Right kidney (tissue), 1 donor: ENCODE measurements at regions not wholly inside any gene's neighbourhood (a gene's known extent, or its start where the extent isn't known, plus 50 kb on each side); places are given as distances from the start of the nearest gene placed in this dataset.
A peak's percentile ranks its signal among the peaks of the same experiment; 100 is the strongest.

ENCODE experiments used
- DNase-seq: peaks from one replicate; pipeline ENCODE4 v3.0.0-alpha.2; 2016

DNA sequence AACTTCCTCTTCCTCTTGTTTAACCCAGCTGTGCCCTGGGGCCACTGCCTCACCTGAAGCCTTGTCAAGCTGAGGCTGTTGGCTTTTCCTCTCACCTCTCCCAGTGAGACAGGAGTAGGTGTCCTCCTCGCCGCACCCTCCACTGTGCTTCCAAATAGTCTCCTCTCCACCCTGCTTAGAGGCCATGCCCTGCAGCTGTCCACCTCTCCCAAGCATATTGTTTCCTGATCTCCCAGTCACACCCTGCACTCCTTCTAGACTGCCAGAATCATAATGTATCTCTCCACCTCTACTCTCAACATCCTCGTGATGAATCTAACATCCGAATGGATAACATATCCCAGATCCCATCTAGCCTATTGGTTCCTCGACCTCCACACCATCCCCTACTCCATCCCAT lies 196.3 kb upstream of the GHITM start:
- DNase-seq: no peak

DNA sequence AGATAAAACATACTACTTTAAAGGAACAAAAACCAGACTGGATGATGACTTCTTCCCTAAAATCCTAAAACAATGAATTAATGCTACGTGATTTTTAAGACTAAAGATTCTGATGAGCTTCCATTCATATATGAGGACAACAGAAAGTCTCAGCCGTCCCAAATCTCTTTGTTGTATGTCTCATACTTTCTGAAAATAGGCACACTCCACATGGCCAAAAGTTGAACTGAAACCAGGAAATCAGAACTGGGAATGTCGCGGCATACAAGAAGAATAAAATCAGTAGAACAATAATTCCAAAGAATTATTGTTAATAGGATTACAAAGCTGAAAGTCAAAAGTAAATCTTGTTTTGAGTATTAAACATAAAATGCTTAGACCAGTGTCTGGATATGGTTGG lies 195.4 kb upstream of the GHITM start:
- DNase-seq: no peak

DNA sequence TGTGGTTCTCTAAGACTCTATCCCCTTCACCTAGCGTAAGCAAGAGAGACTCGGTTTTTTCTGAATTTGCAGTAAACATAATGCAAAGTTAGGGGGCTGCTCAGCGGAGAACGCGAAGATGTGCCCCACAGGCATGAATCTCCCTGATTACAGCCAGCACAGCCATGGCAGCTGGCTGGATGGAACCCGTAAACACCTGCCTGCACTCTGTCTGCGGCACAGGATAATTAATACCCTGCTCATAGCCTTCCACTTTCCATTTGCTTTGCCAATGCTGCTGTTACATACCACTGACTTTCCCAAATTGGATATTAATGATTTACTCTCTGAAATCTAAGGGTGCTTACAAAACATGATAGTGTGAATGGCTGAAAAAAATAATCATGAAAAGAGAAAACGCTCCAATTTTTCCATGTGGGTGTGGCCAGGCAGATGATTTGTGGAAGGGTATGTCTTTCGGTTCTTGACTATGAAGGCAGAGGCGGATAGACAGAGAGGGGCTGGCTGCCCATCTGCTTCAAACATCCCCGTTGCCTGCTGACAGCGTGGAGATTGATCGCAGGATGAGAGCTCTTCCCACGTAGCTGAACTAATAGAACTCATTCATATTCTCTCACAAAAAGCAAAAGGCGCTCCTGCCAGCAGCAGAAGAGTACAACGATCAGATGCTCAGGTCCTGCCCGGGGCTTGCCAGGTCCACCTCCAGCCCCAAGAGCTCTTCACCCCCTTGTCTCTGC lies 193.2 kb upstream of the GHITM start:
- no peak for DNase-seq

DNA sequence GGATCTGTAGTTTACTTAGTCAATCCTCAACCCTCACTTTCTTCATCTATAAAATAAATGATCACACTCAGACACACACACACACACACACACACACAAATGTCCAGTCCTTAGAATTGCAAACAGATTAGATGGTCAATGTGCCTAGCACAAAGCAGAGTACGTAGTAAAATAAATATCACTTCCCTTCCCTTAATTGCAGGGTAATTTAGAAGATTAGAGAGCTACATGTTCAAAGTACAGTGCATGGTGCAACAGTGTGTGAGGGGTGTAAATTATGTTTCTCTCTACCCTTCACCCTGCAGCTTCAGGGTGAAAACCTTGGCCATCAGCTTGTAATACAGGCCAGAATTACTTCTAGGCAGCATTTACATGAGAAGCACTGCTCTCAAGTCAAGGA lies 187.0 kb upstream of the GHITM start:
- DNase-seq: no peak

DNA sequence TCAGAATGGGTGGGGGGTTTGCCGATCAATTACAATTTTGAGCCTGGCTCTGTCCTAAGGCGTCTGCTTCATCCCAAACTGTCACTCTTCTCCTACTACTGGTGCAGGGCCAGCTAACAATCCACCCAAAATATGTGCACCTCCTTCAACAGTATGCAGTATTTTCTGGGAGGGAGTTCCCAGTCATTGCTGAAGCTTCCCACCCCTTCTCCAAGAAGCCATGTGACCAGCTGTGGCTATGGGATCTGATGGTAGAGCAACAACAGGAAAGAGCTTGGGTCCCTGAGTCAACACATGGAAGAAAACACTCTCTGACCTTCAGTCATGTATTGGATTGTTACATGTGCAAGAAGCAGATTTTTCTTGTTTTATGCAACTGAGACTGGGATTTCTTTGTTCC lies 185.7 kb upstream of the GHITM start:
- DNase-seq: no peak

DNA sequence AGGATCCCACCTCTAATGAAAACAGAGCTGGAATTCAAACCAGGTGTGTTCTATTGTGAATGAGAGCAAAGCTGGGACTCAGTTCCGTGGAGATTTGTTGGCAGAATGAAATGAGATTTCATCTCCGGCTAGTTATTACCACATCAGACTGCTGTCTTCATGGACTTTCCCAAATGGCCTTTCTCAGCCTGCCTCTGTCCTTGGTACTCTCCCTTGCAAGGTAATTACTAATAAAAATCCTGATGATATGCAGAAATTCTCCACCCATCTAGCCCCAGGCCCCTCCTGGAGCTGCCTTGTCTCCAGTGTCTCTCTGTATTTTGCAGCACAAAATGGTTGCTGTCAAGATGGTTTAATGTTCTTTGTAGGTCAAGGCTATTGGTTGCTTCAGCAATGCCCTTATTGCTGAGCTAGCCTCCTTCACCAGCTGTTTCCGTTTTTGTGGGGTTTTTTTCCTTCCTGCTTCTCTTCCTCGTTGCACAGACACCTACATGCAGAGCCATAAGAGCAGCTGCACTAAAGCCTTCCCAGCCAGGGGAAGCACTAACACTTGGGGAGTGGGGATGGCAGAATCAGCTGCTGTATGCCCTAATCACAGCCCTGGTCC lies 185.0 kb upstream of the GHITM start:
- DNase-seq: no peak

DNA sequence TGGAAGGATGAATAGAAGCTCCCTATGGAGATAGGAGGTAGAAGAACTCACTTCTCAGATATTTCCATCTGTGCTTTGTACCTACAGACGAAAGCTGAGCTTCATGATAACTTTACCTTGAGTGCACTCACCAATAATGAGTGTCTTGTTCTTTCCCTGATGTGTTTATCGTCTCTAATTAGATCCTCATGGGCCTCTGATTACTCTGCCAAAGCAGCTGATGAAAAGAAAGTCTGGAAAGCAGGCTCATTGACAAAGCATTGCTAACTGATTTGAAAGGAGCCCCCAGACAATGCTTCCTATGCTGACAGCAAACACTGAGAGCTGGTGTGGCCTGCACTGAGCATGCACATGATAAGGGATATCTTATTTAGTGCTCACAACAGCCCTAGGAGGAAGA lies 183.9 kb upstream of the GHITM start:
- no peak for DNase-seq

DNA sequence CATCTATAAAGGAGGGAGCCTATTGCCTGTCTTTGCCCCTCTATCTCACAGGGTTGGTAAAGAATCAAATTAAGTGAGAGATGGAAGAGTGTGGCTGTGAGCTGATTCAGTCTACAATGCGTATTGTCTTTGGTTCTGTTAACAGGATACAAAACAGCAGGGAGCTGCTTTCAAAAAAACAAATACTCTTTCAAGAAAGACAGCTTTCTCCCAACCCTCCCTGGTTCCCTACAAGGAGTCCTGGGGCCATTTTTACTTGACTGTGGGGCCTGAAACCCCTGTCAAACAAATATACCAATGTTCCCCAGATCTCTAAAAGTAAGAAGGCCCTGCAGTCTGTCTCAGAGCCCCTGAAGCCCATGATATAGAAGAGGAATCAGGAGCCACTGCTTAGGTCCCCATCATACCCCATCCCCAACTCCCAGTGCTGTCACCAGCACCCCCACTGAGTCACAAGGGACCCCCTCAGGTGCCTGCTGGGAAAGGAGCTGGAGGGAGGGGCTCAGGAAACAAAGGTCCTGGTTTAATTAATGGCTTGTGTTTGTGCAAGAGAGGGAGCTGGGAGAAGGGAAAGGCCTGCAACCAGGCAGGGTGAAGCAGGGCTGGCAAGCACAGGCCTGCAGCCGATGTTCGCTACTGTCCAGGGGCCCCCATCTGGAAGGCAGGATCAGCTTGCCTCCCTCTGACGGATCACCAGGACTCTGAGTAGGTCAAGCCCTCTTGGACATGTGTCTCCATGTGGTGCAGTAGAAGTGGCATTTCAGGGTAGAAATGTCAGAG lies 182.0 kb upstream of the GHITM start:
- DNase-seq: no peak

DNA sequence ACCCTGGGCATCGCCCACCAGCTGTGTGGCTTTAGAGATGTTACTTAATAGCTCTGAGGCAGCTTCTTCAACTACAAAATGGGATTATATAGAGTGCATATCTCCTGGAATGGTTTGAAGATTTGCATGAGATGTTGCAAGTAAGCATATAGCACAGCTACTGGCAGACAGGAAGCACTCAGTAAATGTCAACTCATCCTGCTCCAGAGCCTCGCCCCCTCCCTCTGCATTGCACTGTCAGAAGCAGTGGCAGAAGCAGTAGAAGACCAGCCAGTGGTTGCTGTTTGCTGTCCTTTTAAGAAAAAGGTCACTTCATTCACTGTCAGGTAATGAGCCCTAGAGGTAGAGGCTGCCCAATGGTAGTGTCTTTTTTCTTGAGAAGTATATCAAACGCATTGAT lies 180.0 kb upstream of the GHITM start:
- DNase-seq: no peak

DNA sequence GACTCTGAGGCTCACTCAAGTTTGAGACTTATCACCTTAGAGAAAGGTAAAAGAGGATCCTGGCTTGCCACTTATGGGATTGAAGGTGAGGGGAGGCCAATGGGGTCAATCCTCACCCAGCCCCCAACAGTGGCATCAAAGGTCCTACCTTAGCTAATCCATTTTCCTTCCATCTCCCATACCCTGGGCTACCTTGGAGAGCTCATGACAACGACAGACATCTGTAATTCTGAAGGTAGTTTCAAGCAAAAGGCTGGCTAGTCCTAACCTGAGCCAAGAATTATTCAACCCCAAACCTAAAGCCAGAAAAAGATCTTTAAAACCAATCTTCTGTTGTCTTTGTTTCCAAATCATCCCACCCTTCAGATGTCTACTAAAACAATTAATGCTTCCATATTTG lies 179.2 kb upstream of the GHITM start:
- DNase-seq: no peak

DNA sequence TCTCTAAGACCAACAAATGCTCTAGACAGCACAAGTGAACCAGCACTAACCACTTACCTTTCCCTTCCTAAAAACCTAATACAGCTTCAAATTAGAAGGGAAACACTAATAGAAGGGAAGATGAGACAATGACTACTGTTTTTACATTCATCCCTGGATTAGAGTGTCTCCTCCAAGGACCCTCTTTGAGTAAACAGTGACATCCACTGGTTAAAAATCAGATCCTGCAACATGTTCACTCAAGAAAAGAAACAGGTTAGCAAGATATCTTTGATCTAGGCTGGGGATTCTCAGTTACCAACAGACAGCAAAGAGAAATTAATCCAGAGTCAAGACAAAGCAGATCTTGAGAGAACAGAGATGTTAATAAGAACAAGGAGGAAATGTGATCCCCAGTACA lies 177.7 kb upstream of the GHITM start:
- no peak for DNase-seq

DNA sequence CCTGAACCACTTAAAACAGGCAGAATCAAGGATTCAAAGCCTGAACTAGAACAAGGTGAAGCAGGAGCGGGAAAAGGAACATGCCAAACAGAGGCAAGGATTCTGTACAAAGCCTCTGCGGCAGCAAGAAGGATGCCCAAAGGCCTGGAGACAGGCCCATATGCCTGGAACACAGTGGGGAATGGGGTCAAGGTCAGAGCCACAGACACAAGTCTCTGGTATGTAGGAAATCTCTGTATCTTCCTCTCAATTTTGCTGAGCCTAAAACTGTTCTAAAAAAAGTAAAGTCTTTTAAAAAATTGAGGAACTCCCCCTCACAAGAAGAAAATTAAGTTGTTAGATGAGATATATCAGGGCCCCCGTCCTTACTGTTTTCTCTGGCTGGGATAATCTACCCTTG lies 175.9 kb upstream of the GHITM start:
- DNase-seq: no peak

DNA sequence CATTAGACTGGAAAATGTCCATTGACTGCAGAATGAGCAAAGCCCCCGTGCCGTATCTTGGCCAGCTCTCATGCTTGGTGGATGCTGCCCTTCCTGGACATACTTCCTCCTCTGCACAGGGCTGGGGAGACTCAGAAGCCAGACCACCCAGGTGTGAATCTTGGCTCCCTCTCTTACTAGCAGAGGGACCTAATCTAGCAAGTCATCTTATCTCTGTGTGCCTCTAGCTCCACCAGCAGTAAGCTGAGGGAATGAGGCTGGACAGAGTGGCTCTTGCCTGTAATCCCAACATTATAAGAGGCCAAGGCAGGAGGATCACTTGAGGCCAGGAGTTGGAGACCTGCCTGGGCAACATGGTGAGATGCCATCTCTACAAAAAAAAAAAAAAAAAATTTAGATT lies 173.8 kb upstream of the GHITM start:
- no peak for DNase-seq

DNA sequence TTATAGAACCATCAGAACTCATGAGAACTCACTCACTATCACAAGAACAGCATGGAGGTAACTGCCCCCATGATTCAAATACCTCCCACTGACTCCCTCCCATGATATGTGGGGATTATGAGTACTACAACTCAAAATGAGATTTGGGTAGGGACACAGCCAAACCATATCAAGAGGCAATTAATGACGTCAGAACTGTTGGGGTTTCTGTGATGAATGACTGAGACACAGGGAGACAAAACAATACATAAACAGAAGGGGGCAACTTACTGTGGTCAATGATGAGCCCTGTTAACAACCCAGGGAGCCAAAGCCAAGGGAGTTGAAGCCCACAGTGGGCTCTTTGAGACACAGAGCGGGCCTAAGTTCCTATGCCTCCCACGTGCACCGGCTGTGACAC lies 171.3 kb upstream of the GHITM start:
- no peak for DNase-seq

DNA sequence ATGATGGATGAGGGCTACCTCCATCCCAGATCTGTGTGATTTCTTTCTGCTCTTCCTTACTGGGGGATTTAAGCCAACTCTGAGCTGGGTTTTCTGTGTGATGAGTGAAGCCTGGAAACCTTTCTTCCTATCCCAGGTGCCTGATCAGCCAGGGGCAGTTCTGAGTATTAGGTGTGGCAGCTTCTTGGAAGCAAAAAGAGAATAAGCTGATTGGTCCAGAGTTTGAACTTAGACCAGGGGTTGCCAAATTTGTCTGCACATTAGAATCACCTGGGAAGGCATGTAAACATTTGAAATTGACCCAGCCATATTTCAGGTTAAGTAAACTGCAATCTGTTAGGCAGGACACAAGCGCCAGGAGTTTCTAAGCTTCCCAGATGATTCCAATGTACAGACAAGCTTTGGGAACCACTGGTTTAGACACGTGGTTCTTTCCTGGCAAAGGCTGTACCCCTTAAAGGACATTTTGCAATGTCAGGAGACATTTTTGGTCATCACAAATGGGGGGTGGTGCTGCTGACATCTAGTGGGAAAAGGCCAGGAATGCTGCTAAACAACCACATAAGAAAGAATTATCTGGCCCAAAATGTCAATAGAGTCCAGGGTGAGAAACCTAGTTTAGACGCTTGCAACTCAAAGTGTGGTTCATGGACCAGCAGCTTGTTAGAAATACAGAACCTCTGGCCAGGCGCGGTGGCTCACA lies 160.5 kb upstream of the GHITM start:
- no peak for DNase-seq

DNA sequence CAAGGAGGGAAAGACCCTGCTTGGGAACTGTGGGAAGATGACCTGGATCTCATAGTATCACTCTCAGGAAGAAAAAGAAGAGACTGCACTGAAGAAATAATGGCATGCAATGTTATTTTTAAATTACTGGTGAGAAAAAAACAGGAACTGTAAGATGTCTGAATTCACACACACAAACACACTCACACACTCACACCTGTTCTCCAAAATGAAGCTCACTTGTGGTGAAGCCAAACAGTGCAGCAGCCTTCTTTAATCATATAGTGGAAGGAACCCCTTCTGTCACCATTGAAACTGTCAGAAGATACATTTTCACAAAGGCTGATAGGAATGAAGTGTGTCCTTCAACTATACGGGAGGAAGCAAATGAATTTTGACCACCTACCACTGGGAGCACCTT lies 156.5 kb upstream of the GHITM start:
- DNase-seq: no peak

DNA sequence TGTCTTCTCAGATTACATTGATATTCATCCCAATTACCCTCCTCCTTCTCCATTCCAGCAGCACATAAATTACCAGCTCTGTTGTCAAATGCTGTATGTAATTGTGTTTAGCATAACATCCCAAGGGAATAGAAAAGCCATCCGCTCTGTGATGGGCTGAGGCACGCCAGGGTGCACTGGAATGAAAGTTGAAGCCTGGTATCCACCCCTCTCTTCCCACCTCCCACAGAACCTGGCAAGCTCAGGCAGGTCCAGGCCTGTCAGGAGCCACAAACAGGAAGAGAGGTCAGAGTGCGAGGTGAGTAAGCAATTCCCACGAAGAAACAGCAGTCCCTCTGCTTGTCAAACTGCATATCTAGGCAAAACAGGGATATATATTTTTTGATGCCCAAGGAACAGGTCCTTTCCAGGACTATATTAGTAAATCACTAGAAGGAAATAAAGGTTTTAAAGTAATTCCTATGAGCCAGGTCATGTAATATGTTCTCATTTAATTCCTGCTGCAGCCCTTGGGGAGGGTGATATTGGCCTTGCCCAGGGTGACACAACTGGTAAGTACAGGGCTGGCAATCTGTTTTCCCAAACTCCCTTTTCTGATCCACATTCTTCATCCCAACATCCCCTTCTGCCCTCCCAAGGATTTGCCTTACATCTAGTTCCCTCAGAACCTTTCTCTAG lies 155.6 kb upstream of the GHITM start:
- peak; percentile 10 for DNase-seq

DNA sequence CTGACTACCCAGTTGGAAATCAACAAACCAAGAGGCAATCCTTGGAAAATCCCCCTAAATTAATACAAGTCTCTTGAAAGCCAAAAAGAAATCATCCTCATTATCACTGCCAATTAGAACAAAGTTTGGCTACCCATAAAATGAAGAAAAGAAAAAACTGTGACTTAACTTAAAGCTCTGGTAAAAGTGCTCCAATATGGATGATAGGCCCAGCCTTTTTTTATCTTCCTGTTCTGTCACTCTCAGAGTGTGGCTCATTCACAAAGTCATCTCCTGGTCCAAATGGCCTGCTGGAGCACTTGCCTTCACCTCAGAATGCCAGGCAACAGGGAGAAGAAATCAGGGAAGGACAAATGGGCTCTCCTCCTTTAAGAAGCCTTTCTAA lies 155.1 kb upstream of the GHITM start:
- no peak for DNase-seq

DNA sequence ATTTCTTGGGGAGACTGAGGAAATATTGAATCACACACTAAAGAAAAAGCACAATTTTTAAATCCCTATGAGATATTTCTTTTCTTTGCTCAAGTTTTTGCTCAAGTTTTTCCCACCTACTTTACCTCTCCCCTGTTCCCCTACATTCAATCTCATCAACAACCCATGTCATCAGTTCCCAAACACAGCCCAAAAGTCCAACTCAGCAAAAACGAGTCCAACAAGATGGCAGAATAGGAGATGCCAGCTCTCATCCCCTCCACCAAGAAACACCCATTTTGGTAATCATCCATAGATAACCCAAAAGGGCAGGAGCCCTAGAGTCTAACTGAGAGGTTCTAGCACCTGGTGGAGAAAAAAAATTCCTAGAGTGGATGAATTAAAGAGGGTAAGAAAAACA lies 152.5 kb upstream of the GHITM start:
- no peak for DNase-seq

DNA sequence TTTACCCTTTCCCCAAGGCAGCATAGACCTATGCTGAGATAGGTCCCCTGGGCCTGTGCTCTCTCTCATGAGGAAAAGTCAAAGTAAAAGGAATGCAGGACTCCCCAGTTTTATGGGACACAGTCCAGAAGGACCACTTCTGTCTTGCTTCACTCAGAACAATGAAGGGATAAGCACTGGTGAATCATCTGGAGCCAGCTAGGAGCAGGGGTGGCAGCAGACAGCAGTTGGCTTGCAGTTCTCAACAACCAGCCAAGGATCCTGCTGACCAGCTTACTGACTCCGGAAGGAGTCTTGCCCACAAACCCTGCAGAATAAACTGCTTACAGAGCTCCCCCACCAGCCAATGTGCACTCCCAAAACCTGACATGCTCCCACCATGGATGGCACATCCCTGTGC lies 152.1 kb upstream of the GHITM start:
- no peak for DNase-seq

DNA sequence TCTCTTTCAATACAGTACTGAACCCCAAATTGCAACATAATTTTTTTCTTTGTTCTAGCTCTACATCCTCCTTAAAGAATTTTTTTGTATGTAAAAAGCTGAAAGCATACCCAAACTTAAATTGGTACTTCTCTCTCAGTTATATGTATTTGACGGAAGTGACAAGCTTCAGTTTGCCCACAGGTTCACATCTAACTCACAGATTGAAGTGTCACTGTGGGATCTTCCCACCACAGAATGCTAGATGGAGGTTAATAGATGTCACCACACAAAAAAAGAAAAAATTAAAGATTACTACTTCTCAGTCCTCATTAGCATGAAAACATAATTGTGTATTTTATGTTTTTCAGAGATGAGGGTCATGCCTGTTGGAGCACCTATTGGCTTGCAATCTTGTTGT lies 150.9 kb upstream of the GHITM start:
- DNase-seq: no peak

DNA sequence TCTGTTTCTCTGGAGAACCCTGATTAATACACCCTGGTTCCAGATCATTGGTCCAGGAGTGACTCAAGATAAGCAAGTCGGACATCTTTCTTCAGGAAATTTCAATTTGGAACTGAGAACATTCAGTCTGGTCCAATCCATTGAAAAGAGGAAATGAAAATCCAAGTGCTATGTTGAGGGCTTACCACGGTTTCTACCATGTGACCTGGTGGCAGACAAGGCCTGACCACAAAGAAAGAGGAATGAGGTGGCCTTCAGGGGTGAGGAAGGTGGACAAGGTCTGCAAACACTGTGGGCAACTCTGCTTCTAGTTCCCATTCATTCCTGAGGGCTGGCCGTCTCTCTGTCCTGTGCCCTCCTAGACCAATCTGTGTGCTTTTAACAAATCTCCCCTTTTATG lies 149.2 kb upstream of the GHITM start:
- no peak for DNase-seq
